Dedifferentiated amniotic fluid mesenchymal stem cell (primary cell): ENCODE measurements at regions not wholly inside any gene's neighbourhood (a gene's known extent, or its start where the extent isn't known, plus 50 kb on each side); places are given as distances from the start of the nearest gene placed in this dataset.

Experiments
- DNase-seq: peaks from one replicate; pipeline ENCODE4 v3.0.0-alpha.2; 2016; ENCODE audit errors: extremely low spot score

DNA sequence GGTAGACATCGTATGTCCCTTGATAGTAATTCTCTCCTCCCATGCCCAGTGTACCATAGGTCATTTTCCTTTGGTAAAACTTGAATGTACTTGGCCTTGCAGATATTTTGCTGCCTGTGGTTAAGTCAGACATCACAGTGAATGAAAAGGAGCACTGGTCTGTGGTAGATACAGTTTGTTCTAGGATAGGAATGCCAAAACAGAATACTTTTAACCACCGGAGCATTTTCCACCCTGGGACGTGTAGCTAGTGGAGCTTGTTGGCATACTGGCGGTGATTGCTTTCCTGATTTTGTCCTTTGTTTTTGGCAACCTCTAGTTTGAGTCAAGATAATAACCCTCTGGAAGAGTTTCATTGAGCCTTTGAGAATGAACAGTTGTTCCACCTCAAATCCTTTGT is 92.0 kb upstream of the BMPER start:
- DNase-seq, result no peak

DNA sequence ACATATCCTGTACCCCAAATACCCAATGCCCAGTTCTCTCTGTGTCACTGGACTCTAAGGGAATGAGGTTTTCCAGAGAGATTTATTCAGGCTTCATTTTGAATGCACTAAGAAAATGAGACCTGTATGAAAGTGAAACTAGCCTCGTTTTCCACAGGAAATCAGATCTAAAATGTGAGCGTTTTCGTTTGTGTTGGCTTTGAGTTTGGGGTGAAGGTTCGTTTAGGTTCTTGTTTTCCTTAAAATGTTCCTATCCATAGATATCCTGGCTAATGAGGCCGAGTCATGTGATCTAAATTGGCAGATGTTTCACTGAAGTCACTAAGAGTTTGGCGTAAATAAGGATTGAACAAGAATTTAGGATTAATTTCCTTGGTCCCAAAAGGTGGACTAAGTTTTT is 90.9 kb upstream of the BMPER start:
- no peak for DNase-seq

DNA sequence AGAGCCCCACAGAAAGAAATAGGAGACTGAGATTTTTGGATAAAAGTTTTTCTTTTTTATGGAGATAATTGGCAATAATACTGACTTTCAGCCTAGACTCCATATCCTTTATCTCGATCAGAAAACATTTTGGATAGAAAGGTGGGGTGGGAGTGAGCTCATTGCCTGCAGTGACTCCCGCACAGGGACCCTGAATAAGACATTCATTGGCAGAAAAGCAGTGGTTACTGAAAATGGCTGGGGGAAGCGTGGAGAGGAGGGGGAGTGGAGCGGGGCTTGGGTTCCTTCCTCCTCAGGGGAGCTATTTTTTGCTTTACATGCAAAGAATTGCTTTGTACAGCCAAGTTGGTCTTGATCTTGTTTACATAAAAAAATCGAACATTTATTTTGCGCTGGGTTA is 90.4 kb upstream of the BMPER start:
- no peak for DNase-seq

DNA sequence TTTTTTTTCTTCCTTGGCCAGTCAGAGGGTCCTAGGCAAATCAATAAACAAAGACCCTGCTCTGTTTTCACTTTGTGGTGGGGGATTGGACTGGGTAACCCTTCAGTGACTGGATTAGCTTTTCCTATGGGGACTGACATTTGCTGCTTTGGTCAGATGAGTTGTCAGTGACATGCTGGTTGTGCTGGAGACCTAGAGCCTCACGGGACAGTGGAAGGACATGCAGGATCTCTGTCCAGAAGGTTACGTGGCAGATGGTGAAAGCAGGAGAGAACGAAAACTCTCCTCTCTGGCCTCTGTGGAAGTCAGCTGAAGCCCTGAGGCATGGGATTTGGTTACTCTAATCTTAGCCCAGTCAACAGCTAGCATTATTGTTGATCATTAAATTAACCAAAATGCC is 90.0 kb upstream of the BMPER start:
- no peak for DNase-seq

DNA sequence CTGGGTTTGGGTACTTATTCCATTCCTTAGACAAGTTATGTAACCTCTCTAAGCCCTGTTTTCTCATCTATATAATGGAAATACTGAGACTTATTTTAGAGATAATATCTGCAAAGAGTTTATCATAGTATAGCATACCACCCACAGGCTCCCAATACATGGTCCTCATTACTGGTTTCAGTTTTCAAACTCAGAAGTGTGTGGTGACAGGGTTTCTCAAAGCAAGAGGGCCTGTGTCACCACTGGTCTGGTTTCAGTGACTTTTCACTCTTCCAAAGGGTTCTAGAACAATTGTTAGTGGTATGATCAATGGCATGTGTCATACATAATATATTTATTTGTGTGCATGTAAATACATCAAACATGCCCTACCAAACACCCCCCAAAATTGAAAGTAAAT is 89.2 kb upstream of the BMPER start:
- DNase-seq, result no peak

DNA sequence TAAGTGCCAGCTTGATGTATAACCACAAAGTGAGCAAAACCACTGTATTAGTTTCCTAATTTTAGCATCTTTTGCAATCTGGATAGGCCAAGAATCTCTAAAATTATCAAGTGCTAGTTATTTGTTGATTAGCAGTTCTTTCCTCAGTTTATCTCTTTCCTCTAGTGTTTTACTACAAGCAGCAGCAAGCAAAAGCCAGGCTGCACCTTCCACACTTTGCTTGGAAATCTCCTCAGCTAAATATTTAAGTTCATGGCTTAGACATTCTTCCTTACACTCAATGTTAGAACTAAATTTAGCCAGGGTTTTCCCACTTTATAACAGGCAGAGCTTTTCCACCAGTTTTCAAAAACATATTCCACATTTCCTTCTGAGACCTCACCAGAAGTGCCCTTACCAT is 85.7 kb upstream of the BMPER start:
- DNase-seq, result no peak

DNA sequence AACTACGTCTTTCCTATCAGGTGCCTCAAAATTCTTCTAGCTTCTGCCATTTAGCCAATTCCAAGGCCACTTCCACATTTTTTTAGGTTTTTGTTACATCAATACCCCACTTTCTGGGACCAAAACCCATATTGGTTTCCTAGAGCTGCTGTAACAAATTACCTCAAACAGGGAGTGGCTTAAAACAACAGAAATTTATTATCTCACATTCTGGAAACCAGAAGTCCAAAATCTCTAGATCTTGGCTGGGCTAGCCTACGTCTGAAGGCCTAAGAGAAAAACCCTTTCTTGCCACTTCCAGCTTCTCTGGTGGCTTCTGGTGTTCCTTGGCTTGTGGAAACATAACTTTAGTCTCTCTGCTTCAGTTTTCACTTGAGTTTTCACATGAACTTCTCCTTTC is 85.1 kb upstream of the BMPER start:
- DNase-seq, result no peak

DNA sequence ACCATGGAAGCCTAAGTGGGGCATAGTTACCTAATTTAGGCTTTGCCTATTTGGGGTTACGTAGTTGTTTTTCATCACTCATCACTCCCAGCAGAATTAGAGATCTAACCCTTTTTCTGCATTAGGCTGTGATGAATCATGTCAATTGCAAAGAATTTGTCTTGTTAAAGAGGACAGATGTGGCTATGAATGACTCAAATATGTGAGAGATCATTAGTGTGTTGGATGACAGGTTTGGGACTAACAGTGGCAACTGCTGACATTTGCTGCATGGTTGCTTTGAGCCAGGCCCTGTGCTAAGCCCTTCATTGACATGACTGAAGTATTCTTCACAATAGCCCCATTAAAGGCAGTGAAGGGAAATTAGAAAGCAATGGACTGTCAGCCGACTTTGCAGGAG is 83.4 kb upstream of the BMPER start:
- DNase-seq, result no peak

DNA sequence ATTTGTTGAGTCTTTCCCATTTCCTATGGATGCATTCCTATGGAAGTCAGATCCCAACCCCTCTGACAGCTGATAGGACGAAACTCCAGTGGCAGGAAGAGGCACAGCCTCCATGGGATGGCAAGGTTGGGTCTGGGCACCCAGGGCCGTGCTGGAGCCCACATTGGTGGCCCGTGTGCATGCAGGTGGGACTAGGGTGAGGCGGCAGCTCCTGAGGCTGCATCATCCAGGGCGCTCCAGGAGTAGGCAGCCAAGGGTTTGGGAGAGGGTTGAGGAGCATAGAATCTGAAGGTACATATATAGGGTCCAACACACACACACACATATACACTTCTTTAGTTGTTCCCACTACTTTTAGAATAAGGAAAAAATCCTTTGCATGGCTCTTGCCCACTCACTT is 81.4 kb upstream of the BMPER start:
- DNase-seq, result no peak

DNA sequence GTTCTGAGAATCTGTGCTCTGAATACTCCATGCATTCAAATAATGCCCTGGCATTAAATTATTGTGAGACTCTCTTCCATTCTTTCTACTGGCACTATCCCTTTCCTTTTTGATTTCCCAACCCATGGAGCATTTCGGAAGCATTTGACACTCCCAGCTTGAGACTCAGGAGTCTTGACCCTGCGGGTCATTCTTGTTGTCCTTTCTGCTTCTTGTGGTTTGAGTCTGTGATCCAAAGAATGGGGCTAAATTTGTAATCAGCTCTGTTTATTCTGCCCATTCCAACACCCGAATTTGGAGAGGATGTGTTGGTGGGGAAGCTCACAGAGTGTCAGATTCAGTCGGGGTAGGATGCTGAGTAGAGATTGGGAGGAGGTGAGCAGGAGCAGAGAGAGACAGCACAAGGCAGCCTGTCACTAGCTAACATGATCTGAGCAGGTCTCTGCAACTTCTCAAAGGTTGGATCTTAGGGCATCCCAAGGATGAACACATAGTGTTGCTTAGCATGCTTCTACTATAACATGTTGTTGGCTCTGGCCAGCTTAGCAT is 80.4 kb upstream of the BMPER start:
- DNase-seq, result no peak

DNA sequence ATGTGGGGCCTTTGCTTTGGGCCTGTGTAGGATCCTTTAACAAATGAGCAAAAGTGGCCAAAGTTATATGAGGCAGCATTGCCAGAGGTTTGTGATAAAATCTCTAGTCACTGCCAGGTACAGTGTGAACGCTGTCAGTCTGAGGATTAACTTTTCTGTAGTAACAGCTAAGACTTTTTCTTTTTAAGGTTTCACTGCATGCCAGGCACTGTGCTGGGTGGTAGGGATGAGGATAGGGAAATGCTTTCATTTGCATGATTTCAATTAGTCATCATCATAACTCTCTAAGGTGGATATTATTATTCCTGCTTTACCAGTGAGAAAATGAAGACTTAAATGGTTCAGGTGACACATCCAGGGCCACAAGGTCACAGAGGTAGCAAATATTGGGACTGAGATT is 79.7 kb upstream of the BMPER start:
- no peak for DNase-seq

DNA sequence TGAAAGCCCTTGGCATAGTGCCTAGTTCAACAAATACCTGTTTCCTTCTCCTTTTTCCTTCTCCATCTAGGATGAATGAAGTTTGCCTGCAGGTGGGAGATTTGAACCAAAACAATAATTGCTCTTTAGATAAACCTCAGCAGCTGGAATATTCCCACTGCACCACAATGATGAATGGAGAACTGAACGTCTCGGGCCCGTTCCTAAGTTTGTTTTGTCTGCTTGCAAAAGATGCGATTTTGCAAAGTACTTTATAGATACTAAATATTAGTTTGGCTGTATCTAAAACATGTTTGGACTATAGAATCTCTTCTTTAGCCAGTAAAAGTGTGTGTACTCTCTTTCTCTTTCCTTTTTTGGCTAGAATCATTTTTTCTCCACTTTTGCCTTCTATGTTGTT is 75.8 kb upstream of the BMPER start:
- DNase-seq, result no peak

DNA sequence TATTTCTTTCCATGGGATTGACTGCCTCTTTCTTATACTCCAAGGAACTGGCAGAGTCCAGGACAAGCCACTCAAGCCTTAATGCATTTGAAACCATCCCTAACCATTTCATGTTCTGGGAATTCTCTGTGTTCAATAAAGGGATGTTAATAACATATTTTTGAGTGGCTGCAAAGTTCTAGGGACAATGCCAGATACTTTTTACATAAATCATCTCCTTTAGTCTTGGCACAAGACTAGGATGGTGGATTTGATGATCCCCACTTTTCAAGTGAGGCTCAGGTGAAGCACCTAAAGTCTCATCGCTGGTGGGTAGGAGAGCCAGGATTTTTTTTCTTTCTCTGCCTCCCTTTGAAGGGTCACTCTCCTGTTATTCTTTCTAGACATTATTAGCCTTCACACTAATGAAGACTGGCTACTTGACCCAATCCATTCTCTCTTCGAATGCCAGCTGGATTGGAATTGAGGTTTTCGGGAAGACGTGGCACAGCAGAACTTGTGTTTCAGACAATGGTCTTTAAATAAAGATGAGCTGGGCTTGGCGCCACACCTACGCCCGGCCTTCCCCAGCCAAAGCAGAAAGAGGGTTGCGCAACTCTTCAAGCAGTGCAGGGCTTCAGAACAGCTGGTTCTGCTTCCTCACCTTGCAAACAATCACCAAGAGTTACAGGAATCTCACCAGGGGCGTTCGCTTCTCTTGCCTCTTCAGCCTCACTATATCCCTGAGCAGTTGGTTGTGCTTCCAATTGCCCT is 73.8 kb upstream of the BMPER start:
- no peak for DNase-seq

DNA sequence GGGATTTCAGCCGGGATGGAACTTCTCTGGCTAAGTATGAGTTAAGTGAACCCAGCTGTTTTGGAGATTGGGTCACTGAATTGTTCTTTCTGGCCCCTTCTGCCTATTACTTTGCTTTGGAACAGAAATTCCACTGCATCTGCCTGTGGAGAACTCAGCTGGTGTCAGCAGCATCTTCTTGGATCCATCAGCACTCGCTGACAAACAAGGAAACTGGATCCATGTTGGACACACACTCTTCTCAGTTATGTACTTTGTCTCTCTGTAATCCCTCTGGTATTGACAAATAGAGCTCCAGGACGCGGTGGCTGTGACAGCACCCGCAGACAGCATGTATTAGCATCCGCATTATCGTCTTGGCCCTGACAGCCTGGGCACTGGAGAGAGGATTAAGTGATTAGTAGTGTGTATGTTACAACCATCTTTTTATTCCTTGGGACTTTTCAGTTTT is 73.0 kb upstream of the BMPER start:
- no peak for DNase-seq

DNA sequence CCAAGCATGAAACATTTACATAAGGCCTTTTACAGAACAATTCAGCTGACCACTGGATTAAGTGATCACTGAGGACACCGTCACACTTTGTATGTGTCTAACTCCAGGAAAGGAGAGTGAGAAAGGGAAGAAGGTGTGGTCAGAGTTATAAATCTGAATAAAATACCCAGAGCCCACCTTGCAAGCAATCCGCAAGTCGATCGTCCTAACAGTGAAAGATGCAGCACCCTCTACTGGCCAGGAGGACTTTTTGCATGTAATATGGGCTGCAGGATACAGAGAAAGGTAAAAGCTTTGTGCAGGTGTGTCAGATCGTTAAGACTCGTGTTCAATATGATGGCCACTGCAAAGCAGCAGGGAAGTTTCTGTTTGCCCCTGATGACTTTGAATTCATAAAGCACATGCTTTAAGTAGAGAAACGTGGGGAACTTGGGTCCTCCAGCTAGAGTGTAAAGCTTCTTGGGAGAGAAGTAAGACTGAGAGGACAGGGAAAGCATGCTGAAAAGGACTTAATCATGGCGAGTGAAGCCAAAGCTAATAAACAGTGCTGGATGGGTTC is 68.5 kb upstream of the BMPER start:
- no peak for DNase-seq

DNA sequence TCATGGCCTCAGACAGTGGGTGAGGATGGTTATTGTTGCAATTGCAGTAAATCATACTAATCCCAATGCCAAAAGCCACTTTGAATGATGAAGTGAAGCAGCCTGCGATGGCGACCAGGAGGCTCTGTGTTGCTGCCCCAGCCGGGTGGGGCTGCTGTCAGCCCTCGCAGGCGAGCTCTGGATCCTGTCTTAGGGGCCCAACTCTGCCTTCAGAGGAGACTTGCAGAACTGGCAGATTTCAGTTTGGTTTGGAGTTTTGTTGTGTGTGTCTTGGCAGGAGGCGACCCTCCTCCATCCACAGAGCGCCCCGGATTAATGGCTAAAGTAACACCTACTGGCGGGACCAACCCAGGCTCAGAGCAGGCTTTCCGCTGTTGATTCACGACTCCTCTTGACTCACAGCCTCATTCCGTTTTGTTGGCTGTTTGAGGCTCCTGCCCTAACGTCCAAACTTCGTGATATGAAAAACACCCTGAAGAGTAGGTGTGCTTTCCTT is 67.9 kb upstream of the BMPER start:
- no peak for DNase-seq

DNA sequence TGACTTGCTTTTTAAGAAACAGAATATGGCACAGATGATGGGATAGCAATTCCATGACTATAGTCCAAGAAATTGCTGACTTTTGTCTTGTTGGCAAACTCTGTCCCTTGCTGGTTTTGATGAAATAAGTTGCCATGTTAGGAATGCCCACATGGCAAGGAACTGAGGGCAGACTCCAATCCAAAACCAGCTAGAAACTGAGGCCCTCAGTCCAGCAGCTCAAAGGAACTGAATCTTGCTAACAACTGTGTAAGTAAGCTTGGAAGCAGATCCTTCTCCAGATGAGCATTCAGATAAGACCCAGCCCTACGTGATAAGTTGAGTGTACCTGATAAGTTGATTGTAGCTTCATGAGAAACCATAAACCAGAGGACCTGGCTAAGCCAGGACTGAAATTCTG is 64.3 kb upstream of the BMPER start:
- DNase-seq, result no peak

DNA sequence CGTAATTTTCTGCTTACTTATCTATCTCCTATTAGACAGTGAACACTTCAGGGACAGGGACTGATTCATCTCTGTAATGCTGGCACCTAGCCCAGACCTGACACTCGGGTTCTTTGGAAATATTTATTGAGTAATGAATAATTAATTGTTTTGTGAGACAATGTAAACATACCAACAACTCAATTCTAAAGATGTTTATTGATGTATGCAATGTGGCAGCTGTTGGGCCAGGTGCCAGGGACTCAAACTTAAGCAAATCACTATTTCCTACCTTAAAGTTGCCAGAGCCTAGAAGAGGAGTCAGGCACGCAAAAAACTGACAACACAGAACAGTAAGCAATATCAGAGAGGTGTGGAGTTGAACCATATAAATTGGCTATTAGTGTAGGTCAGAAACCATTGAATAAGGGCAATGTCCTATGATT is 63.6 kb upstream of the BMPER start:
- DNase-seq, result no peak

DNA sequence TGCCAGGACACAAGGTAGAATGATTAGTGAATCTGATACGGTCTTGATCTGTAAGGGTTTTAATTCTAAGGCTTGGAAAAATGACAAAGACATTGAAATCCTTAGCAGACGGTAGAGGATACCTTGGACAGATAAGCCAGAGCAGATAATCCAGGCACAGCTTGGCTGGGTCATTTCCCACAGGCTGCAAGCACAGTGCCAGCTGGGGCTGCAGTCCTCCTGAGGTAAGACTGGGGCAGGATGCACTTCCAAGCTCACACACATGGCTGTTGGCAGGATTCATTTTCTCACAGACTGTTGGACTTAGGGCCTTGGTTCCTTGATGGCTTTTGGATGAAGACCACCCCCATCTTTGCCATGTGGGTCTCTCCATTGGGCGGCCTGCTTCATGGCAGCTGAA is 63.2 kb upstream of the BMPER start:
- no peak for DNase-seq

DNA sequence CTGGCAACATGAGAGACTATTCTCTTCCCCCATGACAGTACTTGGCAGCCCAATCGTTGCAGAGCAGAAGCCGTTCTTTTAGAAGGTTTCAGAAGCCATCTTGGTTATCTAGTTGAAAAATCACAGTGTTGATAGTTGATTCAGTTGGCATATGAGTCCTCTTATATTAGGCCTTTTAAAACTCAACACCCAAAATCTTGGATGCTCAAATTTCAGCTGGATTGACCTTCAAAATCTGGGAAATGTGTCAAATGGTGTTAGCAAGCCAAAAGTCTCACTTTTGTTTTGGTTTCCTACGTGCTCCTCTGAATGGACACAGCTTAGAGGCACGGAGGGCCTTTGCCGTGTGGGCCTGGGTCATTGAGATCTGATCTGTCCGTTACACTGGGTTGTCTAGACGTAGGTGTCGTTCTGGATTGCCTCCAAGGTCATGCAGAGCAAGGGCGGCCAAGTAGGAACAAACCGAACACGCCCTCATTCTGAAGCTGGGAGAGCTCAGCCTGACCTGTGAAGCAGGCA is 59.3 kb upstream of the BMPER start:
- DNase-seq, result no peak

DNA sequence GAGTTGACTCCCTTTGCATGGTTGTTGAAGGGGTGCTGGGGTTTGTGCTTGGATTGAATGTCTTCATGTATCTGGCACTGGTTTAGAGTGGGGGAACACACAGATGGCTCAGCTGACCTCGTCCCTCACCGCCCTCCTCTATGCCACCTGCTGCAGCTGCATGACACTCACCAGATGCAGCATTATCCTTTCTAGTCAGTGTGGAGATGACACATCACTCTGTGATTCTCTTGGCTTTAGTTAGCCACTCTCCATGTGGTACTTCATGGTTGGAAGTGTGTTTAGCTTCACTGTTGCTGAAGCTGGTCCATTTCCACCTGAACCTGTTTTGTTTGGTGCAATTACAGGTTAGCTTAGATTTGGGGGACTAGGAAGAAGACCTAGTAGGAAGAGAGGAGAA is 56.3 kb upstream of the BMPER start:
- DNase-seq, result no peak

DNA sequence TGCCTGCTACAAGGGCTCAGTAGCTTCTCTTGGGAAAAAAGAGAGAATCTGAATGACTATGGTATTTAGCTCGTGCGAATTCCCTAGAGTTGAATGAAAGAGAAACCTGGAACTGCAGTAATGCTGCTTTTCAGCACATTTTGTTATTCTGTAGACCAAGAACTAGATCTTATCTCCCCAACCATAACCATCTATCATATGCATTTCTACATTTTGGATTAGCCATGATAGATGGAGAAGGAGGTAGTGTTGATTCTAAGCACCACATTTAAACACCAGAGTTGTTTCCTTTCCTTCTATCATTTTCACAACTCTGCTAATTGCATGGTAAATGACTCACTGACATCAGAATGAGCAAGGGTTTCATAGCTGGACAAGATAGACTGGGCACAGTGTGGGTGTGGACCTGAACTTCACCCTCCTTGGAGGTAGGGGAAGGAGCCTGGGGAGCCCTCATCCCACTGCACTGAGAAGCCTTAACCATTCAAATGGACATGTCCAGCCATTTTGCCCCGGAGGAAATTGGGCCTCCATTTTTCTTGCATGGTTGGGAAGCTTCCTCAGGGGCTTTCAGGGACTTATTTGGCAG is 55.3 kb upstream of the BMPER start:
- DNase-seq, result no peak

DNA sequence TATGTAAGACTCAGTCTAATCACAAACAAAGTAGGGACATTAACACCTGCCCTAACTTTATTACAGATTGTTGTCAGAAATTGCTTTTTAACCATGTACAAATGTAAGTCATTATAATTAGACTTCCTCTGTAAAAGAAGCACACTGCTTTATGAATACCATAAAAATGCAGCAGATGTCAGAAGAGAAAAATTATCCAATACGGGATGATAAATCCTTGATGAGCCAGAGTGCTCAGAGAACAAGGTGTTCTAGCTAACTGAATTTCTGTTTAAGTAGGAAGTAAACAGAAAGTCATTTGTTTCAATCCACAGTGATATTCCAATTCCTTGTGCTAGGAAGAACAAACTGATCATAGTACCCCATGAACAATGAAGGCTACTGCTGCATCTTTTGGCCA is 54.6 kb upstream of the BMPER start:
- DNase-seq, result no peak
